Naive thymus-derived CD8-positive, alpha-beta T cell (primary cell): ENCODE measurements at regions not wholly inside any gene's neighbourhood (a gene's known extent, or its start where the extent isn't known, plus 50 kb on each side); places are given as distances from the start of the nearest gene placed in this dataset.

Experiments used
- ATAC-seq, 2 donors: fragments of 150-1000 bp; cut with Tn5 transposase in 1 of 2; sonication (Bioruptor Pico), chemical (Tn5 transposase) in 1 of 2; 1 replicate in 1 of 2; 2 replicates in 1 of 2; pipeline ENCODE4 v1.10.0; 2021; ENCODE audit warnings: mild to moderate bottlenecking in 2 of 2, moderate library complexity in 2 of 2
- POLR2A ChIA-PET: fragments of 350-600 bp; sonication (Branson Sonifier 250); formaldehyde crosslinking; loops from one replicate; lab custom pipeline; 2021; ENCODE audit warnings: antibody characterized with exemption; lab: Charles Lee
- DNase-seq, 10 donors: peaks; one replicate each; pipeline versions ENCODE4 v3.0.0 to v3.0.0-alpha.2; 2020 to 2022
- H3K27ac Mint-ChIP-seq, 10 donors: one replicate each; pipeline ENCODE4 v1.8.0; 2020 to 2022; ENCODE audit warnings: mild to moderate bottlenecking in 10 of 10, mixed read lengths in 10 of 10, moderate library complexity in 4 of 10, inconsistent platforms in 1 of 10
- H3K27me3 Mint-ChIP-seq, 5 donors: one replicate each; pipeline ENCODE4 v1.8.0; 2021 to 2022; ENCODE audit warnings: mixed read lengths in 5 of 5
- H3K36me3 Mint-ChIP-seq, 3 donors: one replicate each; pipeline ENCODE4 v1.8.0; 2020 to 2022; ENCODE audit warnings: mixed read lengths in 3 of 3, mild to moderate bottlenecking in 2 of 3, inconsistent platforms in 1 of 3
- H3K4me1 Mint-ChIP-seq, 4 donors: one replicate each; pipeline ENCODE4 v1.8.0; 2021 to 2022; ENCODE audit warnings: mixed read lengths in 4 of 4
- H3K4me3 Mint-ChIP-seq, 10 donors: one replicate each; pipeline ENCODE4 v1.8.0; 2020 to 2022; ENCODE audit warnings: mild to moderate bottlenecking in 10 of 10, mixed read lengths in 10 of 10, moderate library complexity in 6 of 10, inconsistent platforms in 1 of 10
- H3K9me3 Mint-ChIP-seq, 9 donors: one replicate each; pipeline ENCODE4 v1.8.0; 2020 to 2022; ENCODE audit warnings: mixed read lengths in 9 of 9, mild to moderate bottlenecking in 3 of 9, inconsistent platforms in 1 of 9, moderate library complexity in 1 of 9

DNA sequence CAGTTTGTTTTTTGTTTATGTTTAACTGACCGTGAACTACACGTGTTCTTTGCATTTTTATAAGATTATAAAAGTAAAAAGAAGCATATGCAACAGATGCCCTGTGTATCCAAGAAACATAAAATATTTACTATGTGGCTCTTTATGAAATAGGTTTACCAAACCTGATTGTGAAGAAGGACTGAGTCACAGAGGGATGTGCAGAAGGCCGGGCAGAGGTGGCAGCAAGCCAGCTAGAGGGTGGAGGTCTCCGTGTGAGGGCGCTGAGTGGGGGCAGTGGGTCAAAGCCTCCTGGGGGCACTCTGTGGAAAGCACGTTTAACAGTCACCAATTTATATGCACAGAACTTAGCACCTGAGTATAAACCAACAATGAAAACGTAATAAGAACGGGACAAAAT, 97.2 kb downstream of the TMEM18 start:
- Mint-ChIP-seq H3K36me3 (peaks cover 0 to 16% (median 7%) of the 10 kb centered on the region in 3 donors), H3K4me3 (no peak overlapping the region), H3K27me3 (peaks cover 0 to 9% (median 0%) of the 10 kb centered on the region in 5 donors), H3K9me3 (peaks cover 6 to 33% (median 16%) of the 10 kb centered on the region in 9 donors), H3K4me1 (peaks cover under 1 to 8% (median 6%) of the 10 kb centered on the region in 4 donors), H3K27ac (no peak overlapping the region)
- DNase-seq (no peak), ATAC-seq (no peak)
- POLR2A ChIA-PET, result interaction anchor here (0.7 kb wide), 1 partner anchor 100 kb away, joined by 4 read pairs; no protein-coding TSS in a partner anchor

DNA sequence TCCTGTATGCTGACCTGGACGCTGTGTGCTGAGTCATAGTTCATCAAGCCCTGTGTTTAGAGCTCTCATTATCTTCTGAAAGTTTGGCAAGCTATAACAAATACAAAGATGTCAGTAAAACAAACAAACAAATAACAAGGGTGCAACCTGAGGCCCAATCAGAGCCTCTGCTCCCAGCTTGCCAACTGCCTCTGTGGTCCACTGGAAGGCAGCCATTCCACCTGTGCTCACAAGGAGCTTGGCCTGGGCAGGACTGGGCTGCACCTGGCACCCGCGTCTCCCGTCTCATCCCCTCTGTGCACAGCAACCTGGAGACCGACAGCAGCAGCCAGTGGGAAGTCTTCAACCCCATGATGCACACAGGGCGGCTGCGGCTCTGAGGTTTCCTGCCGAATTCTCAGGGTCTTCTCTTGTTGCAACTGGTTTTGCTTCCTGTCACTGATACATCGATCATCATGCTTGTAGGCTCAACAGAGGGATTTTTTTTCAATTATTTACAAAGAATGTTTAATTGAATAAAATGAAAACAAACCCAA, 97.8 kb downstream of the TMEM18 start:
- DNase-seq (peak in 2 of 10 donors; percentile 11 to 15), ATAC-seq (peak in 1 of 2 donors; percentile 33)
- Mint-ChIP-seq H3K4me3 (no peak overlapping the region), H3K27me3 (peaks cover 0 to 9% (median 0%) of the 10 kb centered on the region in 5 donors), H3K9me3 (peaks cover 6 to 39% (median 16%) of the 10 kb centered on the region in 9 donors), H3K4me1 (peaks cover 0 to 3% (median under 1%) of the 10 kb centered on the region in 4 donors), H3K36me3 (peaks cover 0 to 16% (median 7%) of the 10 kb centered on the region in 3 donors), H3K27ac (no peak overlapping the region)
- POLR2A ChIA-PET, result interaction anchor here (0.7 kb wide), 1 partner anchor 100 kb away, joined by 4 read pairs; no protein-coding TSS in a partner anchor

DNA sequence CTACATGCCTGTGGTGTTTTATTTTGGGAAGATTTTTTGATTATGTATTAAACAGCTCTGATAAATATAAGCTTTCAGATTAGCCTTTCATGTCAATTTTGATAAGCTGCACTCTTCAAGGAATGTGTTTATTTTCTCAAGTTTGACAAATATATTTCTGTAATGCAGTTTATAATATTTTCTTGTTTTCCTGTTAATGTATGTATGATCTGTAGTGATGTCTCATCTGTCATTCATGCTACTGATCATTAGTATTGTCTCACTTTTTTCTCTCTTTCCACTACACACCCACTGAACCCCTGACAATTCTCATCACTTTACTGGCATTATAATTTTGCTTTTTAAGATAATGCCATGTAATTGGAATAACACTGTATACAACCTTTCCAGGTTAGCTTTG, 100.9 kb downstream of the TMEM18 start:
- H3K4me1 Mint-ChIP-seq, result peaks cover 0 to 3% (median 1%) of the 10 kb centered on the region in 4 donors
- H3K4me3 Mint-ChIP-seq, result no peak overlapping the region
- DNase-seq, result no peak
- H3K9me3 Mint-ChIP-seq, result peaks cover 8 to 54% (median 38%) of the 10 kb centered on the region in 9 donors
- ATAC-seq, result no peak
- H3K36me3 Mint-ChIP-seq, result peaks cover 0 to 28% (median 7%) of the 10 kb centered on the region in 3 donors
- peaks cover 6 to 22% (median 9%) of the 10 kb centered on the region in 5 donors for H3K27me3 Mint-ChIP-seq
- POLR2A ChIA-PET, result no interaction called here
- no peak overlapping the region for H3K27ac Mint-ChIP-seq

GRCh38 chr2:575727-576236, 101.4 kb downstream of the TMEM18 start:
- H3K4me3 Mint-ChIP-seq, result no peak overlapping the region
- no peak overlapping the region for H3K27ac Mint-ChIP-seq
- peaks cover 8 to 60% (median 42%) of the 10 kb centered on the region in 9 donors for H3K9me3 Mint-ChIP-seq
- no peak for ATAC-seq
- H3K4me1 Mint-ChIP-seq, result peaks cover 0 to 3% (median 1%) of the 10 kb centered on the region in 4 donors
- POLR2A ChIA-PET, result no interaction called here
- no peak for DNase-seq
- H3K27me3 Mint-ChIP-seq, result peaks cover 8 to 27% (median 13%) of the 10 kb centered on the region in 5 donors
- peaks cover 0 to 29% (median 7%) of the 10 kb centered on the region in 3 donors for H3K36me3 Mint-ChIP-seq

GRCh38 chr2:575030-575726, 102.0 kb downstream of the TMEM18 start:
- H3K36me3 Mint-ChIP-seq, result peaks cover 0 to 35% (median 7%) of the 10 kb centered on the region in 3 donors
- ATAC-seq (no peak), DNase-seq (no peak)
- H3K27ac Mint-ChIP-seq, result no peak overlapping the region
- H3K4me3 Mint-ChIP-seq, result peak overlapping the region in 1 of 10 donors; percentile 7
- H3K9me3 Mint-ChIP-seq, result peaks cover 9 to 66% (median 43%) of the 10 kb centered on the region in 9 donors
- peaks cover 10 to 34% (median 19%) of the 10 kb centered on the region in 5 donors for H3K27me3 Mint-ChIP-seq
- H3K4me1 Mint-ChIP-seq, result peaks cover 0 to 3% (median 1%) of the 10 kb centered on the region in 4 donors
- POLR2A ChIA-PET, result no interaction called here

DNA sequence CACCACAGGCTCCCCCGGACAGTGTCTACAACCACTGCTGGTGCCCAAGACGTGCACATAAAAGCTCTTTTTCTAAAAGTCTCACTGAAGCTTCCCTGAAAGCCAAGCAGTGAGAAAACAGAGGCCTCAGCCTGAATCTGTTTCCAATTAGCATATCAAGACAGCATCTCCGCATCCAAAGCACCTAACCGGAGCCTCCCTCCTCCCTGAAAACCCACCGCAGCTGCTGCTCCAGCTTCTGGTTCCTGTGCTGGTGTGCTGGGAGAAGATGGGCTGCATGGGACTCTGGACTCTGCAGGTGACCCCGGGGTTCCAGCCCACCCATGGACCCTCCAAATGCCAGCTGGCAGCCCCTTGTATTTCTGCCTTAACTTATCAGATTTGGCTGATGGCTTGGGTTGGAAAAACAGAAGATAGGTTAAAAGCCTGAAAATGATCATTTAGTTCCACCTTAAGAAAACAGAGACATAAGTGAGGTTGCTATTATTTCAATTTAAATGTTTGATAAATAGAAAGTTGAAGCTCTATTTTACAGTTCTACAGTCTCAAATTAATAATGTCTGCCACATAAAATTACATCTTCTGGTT, 103.3 kb downstream of the TMEM18 start:
- peaks cover 0 to 3% (median 0%) of the 10 kb centered on the region in 4 donors for H3K4me1 Mint-ChIP-seq
- H3K27me3 Mint-ChIP-seq, result peaks cover 13 to 44% (median 21%) of the 10 kb centered on the region in 5 donors
- H3K27ac Mint-ChIP-seq, result no peak overlapping the region
- H3K36me3 Mint-ChIP-seq, result peaks cover 0 to 40% (median 7%) of the 10 kb centered on the region in 3 donors
- peaks cover 9 to 72% (median 43%) of the 10 kb centered on the region in 9 donors for H3K9me3 Mint-ChIP-seq
- H3K4me3 Mint-ChIP-seq, result no peak overlapping the region
- DNase-seq (no peak), ATAC-seq (no peak)
- POLR2A ChIA-PET, result interaction anchor here (1.3 kb wide), 1 partner anchor 12 kb away, joined by 3 read pairs; no protein-coding TSS in a partner anchor

DNA sequence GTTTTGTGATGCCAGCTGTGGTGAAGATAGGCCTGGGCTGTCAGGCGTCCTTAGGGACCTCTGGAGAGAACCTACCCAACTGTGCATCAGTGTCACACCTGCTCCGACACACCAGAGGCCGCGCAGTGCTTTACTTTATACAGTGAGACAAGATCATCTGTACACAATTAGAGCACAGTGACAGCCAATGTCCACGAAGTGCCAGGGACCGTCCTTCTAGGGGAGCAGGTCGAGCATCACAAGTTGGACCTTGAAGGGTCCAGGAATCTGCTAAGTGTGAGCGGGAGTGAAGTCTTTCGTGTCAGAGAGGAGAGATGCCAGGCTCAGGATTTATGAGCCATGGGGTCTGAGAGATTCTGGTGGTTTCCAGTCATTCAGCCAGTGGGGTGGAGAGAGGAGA, 104.2 kb downstream of the TMEM18 start:
- POLR2A ChIA-PET, result interaction anchor here (1.3 kb wide), 1 partner anchor 13 kb away, joined by 3 read pairs; no protein-coding TSS in a partner anchor
- no peak for ATAC-seq
- peaks cover 0 to 40% (median 7%) of the 10 kb centered on the region in 3 donors for H3K36me3 Mint-ChIP-seq
- no peak overlapping the region for H3K4me3 Mint-ChIP-seq
- no peak for DNase-seq
- peaks cover 13 to 53% (median 27%) of the 10 kb centered on the region in 5 donors for H3K27me3 Mint-ChIP-seq
- H3K4me1 Mint-ChIP-seq, result peaks cover 0 to 3% (median 0%) of the 10 kb centered on the region in 4 donors
- peaks cover 9 to 69% (median 43%) of the 10 kb centered on the region in 9 donors for H3K9me3 Mint-ChIP-seq
- H3K27ac Mint-ChIP-seq, result no peak overlapping the region

GRCh38 chr2:569681-570080, 107.5 kb downstream of the TMEM18 start:
- Mint-ChIP-seq H3K36me3 (peaks cover 0 to 24% (median 0%) of the 10 kb centered on the region in 3 donors), H3K4me1 (peaks cover 0 to 3% (median 0%) of the 10 kb centered on the region in 4 donors), H3K27ac (no peak overlapping the region), H3K27me3 (peaks cover 18 to 86% (median 51%) of the 10 kb centered on the region in 5 donors), H3K9me3 (peaks cover 0 to 36% (median 19%) of the 10 kb centered on the region in 9 donors), H3K4me3 (no peak overlapping the region)
- POLR2A ChIA-PET, result no interaction called here
- ATAC-seq, result no peak
- DNase-seq, result no peak

GRCh38 chr2:568639-569235, 108.5 kb downstream of the TMEM18 start:
- POLR2A ChIA-PET, result no interaction called here
- H3K4me1 Mint-ChIP-seq, result no peaks in the 10 kb centered on the region
- no peak overlapping the region for H3K4me3 Mint-ChIP-seq
- peaks cover 0 to 24% (median 0%) of the 10 kb centered on the region in 3 donors for H3K36me3 Mint-ChIP-seq
- H3K27me3 Mint-ChIP-seq, result peaks cover 20 to 96% (median 51%) of the 10 kb centered on the region in 5 donors
- ATAC-seq (no peak), DNase-seq (no peak)
- peaks cover 0 to 31% (median 16%) of the 10 kb centered on the region in 9 donors for H3K9me3 Mint-ChIP-seq
- no peak overlapping the region for H3K27ac Mint-ChIP-seq

- ATAC-seq, result no peak
- POLR2A ChIA-PET, result no interaction called here
- Mint-ChIP-seq H3K4me3 (no peak overlapping the region), H3K36me3 (peaks cover 0 to 24% (median 0%) of the 10 kb centered on the region in 3 donors), H3K9me3 (peaks cover 0 to 31% (median 16%) of the 10 kb centered on the region in 9 donors), H3K4me1 (no peaks in the 10 kb centered on the region), H3K27me3 (peaks cover 20 to 94% (median 51%) of the 10 kb centered on the region in 5 donors), H3K27ac (no peak overlapping the region)
- no peak for DNase-seq
Observed at GRCh38 chr2:567865-568638, 109.2 kb downstream of the TMEM18 start.

- no peak for ATAC-seq
- no peak overlapping the region for H3K4me3 Mint-ChIP-seq
- H3K27ac Mint-ChIP-seq, result no peak overlapping the region
- H3K4me1 Mint-ChIP-seq, result no peaks in the 10 kb centered on the region
- H3K27me3 Mint-ChIP-seq, result peaks cover 19 to 89% (median 50%) of the 10 kb centered on the region in 5 donors
- H3K36me3 Mint-ChIP-seq, result peaks cover 0 to 24% (median 0%) of the 10 kb centered on the region in 3 donors
- DNase-seq, result no peak
- peaks cover 0 to 30% (median 16%) of the 10 kb centered on the region in 9 donors for H3K9me3 Mint-ChIP-seq
- POLR2A ChIA-PET, result no interaction called here
Observed at GRCh38 chr2:567496-567864, 109.7 kb downstream of the TMEM18 start.
